ENCODE measurements at regions not wholly inside any gene's neighbourhood (a gene's known extent, or its start where the extent isn't known, plus 50 kb on each side); places are given as distances from the start of the nearest gene placed in this dataset.

DNA sequence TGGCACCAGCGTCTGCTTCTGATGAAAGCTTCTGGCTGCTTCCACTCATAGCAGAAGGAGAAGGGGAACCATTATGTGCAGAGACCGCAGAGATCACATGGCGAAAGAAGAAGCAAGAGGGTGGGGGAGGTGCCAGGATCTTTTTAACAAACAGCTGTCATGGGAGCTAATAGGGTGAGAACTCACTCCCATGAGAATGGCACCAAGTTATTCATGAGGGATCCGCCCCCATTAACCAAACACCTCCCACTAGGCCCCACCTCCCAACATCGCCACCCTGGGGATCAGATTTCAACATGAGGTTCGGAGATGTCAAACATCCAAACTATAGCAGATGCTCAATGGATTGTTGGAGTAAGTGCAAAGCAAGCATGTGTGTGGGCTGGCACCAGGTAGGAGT lies 125.8 kb upstream of the SLIT3 start:
- Histone ChIP-seq H3K9ac (ENCODE audit: low read length in 3 of 3) (no peak overlapping the region), H3K36me3 (ENCODE audit: control insufficient read depth in 2 of 3, insufficient read depth in 3 of 3, low read length in 3 of 3) (no peaks in the 10 kb centered on the region), H3K4me1 (ENCODE audit: control insufficient read depth in 2 of 3, insufficient read depth in 2 of 3, low read depth in 1 of 3, low read length in 3 of 3) (no peaks in the 10 kb centered on the region), H3K4me3 (ENCODE audit: low read length in 3 of 3) (no peak overlapping the region), H3K9me3 (ENCODE audit: control insufficient read depth in 2 of 3, insufficient read depth in 1 of 3, low read length in 3 of 3) (no peaks in the 10 kb centered on the region), H3K27me3 (ENCODE audit: control insufficient read depth, insufficient read depth, low read length) (no peaks in the 10 kb centered on the region), H3K27ac (ENCODE audit: low read depth in 2 of 2, low read length in 2 of 2) (no peak overlapping the region)
- DNase-seq, result peak in 3 of 5 donors; percentile 20 to 28 (median 22)
- FAIRE-seq, result no peak
- intact Hi-C loops (cut with DNase I), result no loop called here
- TF ChIP-seq, protein P1, sequence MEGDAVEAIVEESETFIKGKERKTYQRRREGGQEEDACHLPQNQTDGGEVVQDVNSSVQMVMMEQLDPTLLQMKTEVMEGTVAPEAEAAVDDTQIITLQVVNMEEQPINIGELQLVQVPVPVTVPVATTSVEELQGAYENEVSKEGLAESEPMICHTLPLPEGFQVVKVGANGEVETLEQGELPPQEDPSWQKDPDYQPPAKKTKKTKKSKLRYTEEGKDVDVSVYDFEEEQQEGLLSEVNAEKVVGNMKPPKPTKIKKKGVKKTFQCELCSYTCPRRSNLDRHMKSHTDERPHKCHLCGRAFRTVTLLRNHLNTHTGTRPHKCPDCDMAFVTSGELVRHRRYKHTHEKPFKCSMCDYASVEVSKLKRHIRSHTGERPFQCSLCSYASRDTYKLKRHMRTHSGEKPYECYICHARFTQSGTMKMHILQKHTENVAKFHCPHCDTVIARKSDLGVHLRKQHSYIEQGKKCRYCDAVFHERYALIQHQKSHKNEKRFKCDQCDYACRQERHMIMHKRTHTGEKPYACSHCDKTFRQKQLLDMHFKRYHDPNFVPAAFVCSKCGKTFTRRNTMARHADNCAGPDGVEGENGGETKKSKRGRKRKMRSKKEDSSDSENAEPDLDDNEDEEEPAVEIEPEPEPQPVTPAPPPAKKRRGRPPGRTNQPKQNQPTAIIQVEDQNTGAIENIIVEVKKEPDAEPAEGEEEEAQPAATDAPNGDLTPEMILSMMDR (IDR thresholded peaks at IDR 0.05; ENCODE audit: borderline replicate concordance, extremely low read depth, insufficient read depth), result no peak

DNA sequence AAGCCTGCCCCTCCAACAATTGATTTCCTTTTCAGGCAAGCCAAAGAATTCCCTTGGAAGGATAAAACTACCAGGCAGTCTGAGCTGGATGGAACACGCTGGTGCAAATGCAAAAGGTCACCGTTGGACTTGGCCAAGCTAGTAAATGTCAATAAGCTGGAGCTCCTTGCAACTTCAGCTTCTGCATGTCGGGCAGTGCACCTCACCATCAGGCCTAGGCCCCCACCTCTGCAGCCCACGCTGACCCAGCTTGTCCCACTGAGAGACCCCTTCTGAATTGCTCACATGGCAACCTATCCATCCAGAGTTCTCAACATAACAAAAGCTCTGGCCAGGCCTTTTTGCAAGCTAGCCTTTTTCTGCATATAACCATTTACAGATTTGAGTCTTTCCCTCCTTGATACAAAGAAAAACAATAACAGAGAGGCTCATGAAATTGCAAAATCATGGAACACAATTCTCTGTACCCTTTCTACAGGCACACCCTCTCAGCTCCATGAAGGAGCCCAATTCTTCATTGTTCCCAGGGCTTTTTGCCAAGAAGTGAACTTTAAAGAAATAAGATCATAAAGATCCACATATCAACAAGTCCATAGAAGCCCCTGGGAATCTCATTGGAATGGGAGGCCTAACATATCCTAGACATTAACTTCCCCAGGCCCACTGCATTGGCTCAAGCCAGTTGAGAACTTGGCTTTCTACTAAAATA lies 123.9 kb upstream of the SLIT3 start:
- intact Hi-C loops (cut with DNase I), result no loop called here
- no peak for FAIRE-seq

DNA sequence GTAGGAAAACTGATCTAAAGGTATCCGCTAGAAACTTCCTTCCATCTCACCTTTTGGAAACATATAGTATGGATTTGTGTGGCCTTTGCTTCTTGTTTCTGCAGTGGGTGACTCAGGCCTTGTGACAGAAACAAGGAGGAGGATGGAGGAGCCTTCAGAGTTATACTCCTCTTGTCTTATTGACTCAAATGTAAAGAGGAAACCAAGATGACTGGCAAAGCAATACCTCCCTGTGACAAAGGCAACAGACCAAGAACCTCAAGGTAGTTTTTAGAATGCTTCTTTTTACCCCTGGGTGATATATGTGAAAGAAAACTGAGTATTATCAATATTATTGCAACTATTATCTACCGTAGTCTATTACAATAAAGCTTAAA lies 123.3 kb upstream of the SLIT3 start:
- intact Hi-C loops (cut with DNase I), result no loop called here
- no peak overlapping the region for H3K4me3 ChIP-seq (ENCODE audit: low read length in 3 of 3)
- no peak overlapping the region for H3K27ac ChIP-seq (ENCODE audit: low read depth in 2 of 2, low read length in 2 of 2)
- TF ChIP-seq, protein P1 (IDR thresholded peaks at IDR 0.05; ENCODE audit: borderline replicate concordance, extremely low read depth, insufficient read depth), result no peak
- DNase-seq, result no peak
- no peak for FAIRE-seq
- no peaks in the 10 kb centered on the region for H3K27me3 ChIP-seq (ENCODE audit: control insufficient read depth, insufficient read depth, low read length)
- no peaks in the 10 kb centered on the region for H3K36me3 ChIP-seq (ENCODE audit: control insufficient read depth in 2 of 3, insufficient read depth in 3 of 3, low read length in 3 of 3)
- no peaks in the 10 kb centered on the region for H3K9me3 ChIP-seq (ENCODE audit: control insufficient read depth in 2 of 3, insufficient read depth in 1 of 3, low read length in 3 of 3)
- H3K4me1 ChIP-seq (ENCODE audit: control insufficient read depth in 2 of 3, insufficient read depth in 2 of 3, low read depth in 1 of 3, low read length in 3 of 3), result no peaks in the 10 kb centered on the region
- no peak overlapping the region for H3K9ac ChIP-seq (ENCODE audit: low read length in 3 of 3)

More for the DNA sequence above, 123.9 kb upstream of the SLIT3 start:
- TF ChIP-seq, protein P1 (IDR thresholded peaks at IDR 0.05; ENCODE audit: borderline replicate concordance, extremely low read depth, insufficient read depth), result no peak
- DNase-seq, result no peak
- H3K9ac ChIP-seq (ENCODE audit: low read length in 3 of 3), result no peak overlapping the region
- H3K27me3 ChIP-seq (ENCODE audit: control insufficient read depth, insufficient read depth, low read length), result no peaks in the 10 kb centered on the region
- no peaks in the 10 kb centered on the region for H3K9me3 ChIP-seq (ENCODE audit: control insufficient read depth in 2 of 3, insufficient read depth in 1 of 3, low read length in 3 of 3)
- no peak overlapping the region for H3K27ac ChIP-seq (ENCODE audit: low read depth in 2 of 2, low read length in 2 of 2)
- H3K36me3 ChIP-seq (ENCODE audit: control insufficient read depth in 2 of 3, insufficient read depth in 3 of 3, low read length in 3 of 3), result no peaks in the 10 kb centered on the region
- H3K4me1 ChIP-seq (ENCODE audit: control insufficient read depth in 2 of 3, insufficient read depth in 2 of 3, low read depth in 1 of 3, low read length in 3 of 3), result no peaks in the 10 kb centered on the region
- H3K4me3 ChIP-seq (ENCODE audit: low read length in 3 of 3), result no peak overlapping the region
